GM13976 (cell line): ENCODE measurements at regions not wholly inside any gene's neighbourhood (a gene's known extent, or its start where the extent isn't known, plus 50 kb on each side); places are given as distances from the start of the nearest gene placed in this dataset.

ENCODE experiments used
- DNase-seq: peaks from one replicate; pipeline ENCODE4 v3.0.0; 2012; ENCODE audit warnings: low spot score
- CTCF ChIP-seq: IDR thresholded peaks from 2 replicates; pipeline ENCODE4 v1.5.1; 2012; ENCODE audit warnings: borderline replicate concordance, mild to moderate bottlenecking; ENCODE audit not compliant: insufficient read depth; ENCODE audit errors: extremely low read depth, missing control alignments, control extremely low read depth
- in situ Hi-C: fragments of 300-500 bp; cut with MboI; formaldehyde crosslinking; loops from one replicate; pipeline ENCODE4 v1.12.0; 2022; ENCODE audit warnings: low sequenced_read_pairs, mixed read lengths, inconsistent platforms; ENCODE audit not compliant: unreplicated experiment

DNA sequence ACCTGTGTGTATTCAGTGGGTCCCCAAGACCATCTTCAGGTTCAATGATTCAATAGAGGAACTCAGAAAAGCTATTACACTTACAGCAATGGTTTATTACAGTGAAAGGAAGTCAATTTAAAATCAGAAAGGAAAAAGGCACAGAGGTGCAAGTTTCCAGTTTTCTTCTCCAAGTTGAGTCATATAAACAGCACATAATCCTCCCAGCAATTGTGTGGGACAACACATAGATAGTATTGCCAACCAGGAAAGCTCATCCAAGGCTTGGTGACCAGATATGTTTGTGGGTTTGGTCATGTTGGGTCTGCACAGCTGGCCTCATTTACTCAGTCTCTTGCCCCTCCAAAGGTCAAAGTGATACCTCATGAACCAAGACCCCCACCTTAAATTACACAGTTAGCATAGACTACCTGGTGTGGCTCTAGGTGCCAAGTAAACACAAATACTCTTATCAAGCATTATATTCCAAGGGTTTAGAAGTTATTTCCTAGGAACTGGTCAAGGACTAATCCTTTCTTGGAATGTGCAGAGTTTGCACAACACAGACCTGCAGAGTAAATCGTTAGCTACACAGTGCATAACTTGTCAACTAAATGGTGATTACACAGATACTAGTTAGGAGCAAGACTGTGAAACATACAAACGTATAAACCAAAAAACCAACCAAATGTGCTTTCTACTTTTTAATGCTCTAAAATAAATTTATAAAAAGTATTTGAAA is 777.3 kb downstream of the PCDH18 start:
- TF ChIP-seq CTCF: no peak
- DNase-seq: no peak
- in situ Hi-C loops: no loop called here

DNA sequence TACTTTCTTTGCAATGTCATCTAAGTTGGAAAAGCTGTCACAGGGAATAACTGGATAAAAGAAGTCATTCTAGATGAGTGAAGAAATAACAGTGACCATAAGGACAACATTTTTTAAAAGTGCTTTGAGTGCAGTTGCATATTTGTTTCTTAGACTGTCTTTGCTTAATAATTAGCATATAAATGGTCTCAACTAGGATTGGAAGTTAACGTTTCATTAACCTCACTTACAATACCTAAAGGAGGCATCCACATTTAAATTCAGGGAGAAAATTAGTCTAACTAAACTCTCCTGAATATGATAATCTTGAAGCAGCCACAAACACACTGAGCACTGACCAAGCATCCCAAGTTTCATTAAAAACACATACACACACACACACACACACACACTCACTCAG is 780.7 kb downstream of the PCDH18 start:
- no peak for DNase-seq
- TF ChIP-seq CTCF: no peak
- in situ Hi-C loops: no loop called here

GRCh38 chr4:136750897-136751296 is 781.4 kb downstream of the PCDH18 start:
- in situ Hi-C loops: no loop called here
- no peak for DNase-seq
- no peak for TF ChIP-seq CTCF

DNA sequence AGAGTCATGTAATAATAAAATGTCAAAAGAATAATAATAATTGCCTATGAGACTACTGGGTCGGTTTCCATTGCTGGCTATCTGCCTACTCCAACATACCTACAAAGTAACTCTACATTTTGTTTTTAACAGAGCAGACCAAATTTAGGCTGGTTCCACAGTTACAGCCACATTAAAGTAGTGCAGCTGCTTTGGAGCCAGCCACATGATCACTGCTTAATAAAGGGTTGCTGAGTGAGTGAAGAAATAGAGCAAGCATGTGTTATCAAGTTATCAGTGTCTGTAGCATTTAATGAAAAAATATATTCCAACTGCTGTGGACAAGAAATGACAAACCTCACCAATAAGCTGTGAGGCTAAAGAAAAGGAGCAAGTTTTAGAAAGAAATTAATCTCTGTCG is 782.3 kb downstream of the PCDH18 start:
- in situ Hi-C loops: no loop called here
- no peak for DNase-seq
- no peak for TF ChIP-seq CTCF

DNA sequence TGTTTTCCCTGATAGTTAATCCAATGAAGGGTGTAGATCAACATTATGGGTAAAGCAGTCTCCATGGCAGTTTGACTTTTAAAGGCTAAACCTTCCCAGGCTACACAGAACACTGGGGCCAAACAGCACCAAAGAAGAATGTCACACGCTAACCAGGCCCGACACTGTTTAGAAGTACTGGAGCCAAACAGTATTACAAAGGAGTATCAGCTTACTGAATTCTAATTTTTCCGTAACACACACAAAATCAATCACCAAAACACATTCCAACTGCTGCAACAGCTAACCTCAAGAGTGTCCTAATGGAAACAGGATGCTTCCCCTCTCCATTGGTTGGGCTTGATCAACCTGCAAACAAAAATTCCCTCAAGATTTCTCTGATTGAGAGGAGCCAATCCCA is 783.5 kb downstream of the PCDH18 start:
- no peak for DNase-seq
- TF ChIP-seq CTCF: no peak
- in situ Hi-C loops: no loop called here

DNA sequence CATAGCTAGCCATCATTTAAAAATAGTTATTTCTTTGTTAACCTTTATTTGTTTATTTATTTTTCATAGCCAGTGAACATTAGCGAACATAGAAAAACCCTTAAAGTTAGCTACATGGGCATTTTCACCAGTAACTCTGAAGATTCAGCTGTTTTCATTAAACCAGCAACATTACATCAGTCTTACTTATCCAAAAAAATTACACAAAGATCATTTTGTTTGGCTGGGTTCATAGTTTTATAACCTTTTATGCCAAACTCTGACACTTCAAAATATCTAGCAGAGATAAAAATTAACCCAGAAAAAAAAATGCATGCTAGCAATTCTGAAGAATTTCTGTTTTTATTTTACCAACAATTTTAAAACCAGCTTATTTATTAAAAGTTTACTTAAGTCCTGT is 784.1 kb downstream of the PCDH18 start:
- DNase-seq: no peak
- no peak for TF ChIP-seq CTCF
- in situ Hi-C loops: no loop called here

DNA sequence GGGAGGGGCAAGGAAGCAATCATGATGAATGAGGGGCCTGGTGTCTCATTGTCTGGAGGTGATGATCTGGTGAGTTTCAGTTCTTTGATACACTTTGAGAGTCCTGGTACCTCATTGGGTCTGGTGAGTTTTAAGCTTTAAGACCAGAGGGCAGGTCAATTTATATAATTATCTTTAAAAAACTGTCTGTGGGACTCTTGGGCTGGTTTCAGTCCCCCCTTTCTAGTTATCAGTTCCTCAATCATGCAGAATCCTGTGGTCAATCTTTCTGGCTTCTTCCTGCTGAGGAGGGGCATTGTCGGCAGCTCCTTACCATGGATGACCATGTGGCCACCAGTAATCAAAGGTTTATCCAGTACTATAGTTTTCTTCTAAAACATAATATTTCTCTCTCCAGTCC is 789.1 kb downstream of the PCDH18 start:
- in situ Hi-C loops: no loop called here
- DNase-seq: no peak
- TF ChIP-seq CTCF: no peak
